Osteoblast (primary cell): ENCODE measurements at regions not wholly inside any gene's neighbourhood (a gene's known extent, or its start where the extent isn't known, plus 50 kb on each side); places are given as distances from the start of the nearest gene placed in this dataset.

Source experiments
- DNase-seq: peaks from one replicate; pipeline ENCODE4 v3.0.0; 2011; ENCODE audit warnings: low spot score, mixed read lengths; ENCODE audit not compliant: insufficient read length; ENCODE audit errors: missing footprints
- H2AFZ ChIP-seq: 2 replicates; pipeline ENCODE4 v1.6.0; 2011; ENCODE audit warnings: mild to moderate bottlenecking, low read length
- H3K27ac ChIP-seq: 2 replicates; pipeline ENCODE4 v1.5.1; 2011; ENCODE audit warnings: mild to moderate bottlenecking, low read depth, low read length, moderate library complexity
- H3K27me3 ChIP-seq: 2 replicates; pipeline ENCODE4 v1.6.0; 2012; ENCODE audit warnings: mild to moderate bottlenecking, control low read depth, inconsistent platforms, low read length, moderate library complexity; ENCODE audit not compliant: insufficient read depth
- H3K36me3 ChIP-seq: 2 replicates; pipeline ENCODE4 v1.5.1; 2011; ENCODE audit warnings: mild to moderate bottlenecking, low read length, control low read depth, moderate library complexity; ENCODE audit not compliant: insufficient read depth
- H3K4me1 ChIP-seq: 2 replicates; pipeline ENCODE4 v1.5.1; 2011; ENCODE audit warnings: mild to moderate bottlenecking, low read length, control low read depth, moderate library complexity; ENCODE audit not compliant: insufficient read depth
- H3K4me2 ChIP-seq: 2 replicates; pipeline ENCODE4 v1.6.0; 2011; ENCODE audit warnings: mild to moderate bottlenecking, low read length; ENCODE audit not compliant: insufficient read depth
- H3K4me3 ChIP-seq: fragments of 200-600 bp; sonication (generic); 3 replicates; pipeline ENCODE4 v1.5.1; 2012; ENCODE audit warnings: mild to moderate bottlenecking, low read length, inconsistent platforms; ENCODE audit not compliant: insufficient read depth
- H3K79me2 ChIP-seq: 2 replicates; pipeline ENCODE4 v1.6.0; 2012; ENCODE audit warnings: mild to moderate bottlenecking, low read length, control low read depth, inconsistent platforms; ENCODE audit not compliant: insufficient read depth
- H3K9me3 ChIP-seq: 2 replicates; pipeline ENCODE4 v1.5.1; 2011; ENCODE audit warnings: low read depth, low read length, control low read depth
- H4K20me1 ChIP-seq: 2 replicates; pipeline ENCODE4 v1.6.0; 2012; ENCODE audit warnings: mild to moderate bottlenecking, low read length, control low read depth; ENCODE audit not compliant: insufficient read depth
- TF ChIP-seq, protein P1 (sequence below): IDR thresholded peaks from 2 replicates; pipeline ENCODE4 v1.5.1; 2011; ENCODE audit warnings: mild to moderate bottlenecking, low read depth, low read length, moderate library complexity; ENCODE audit errors: extremely low read depth

DNA sequence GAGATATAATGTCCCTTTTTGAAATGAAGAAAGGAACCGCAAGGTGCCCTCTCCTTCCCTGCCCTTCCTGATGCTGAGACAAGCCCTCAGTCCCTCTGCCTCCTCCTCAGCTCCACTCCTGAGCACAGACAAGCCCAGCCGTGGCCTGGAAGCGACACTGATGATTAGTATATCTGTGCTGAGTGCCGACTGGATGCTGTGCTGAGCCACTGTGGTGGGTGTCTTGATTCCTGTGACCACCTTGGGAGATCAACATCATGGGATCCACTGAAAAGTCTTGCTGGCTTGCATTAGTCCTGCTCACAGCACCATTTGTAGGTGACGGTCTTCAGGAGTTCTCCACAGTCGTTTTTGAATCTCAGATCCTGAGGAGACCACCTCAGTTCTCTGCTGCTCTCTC, 59.5 kb upstream of the HGFAC start:
- Histone ChIP-seq H3K36me3 (no peaks in the 10 kb centered on the region), H3K4me3 (no peak overlapping the region), H4K20me1 (no peaks in the 10 kb centered on the region), H3K27me3 (no peaks in the 10 kb centered on the region), H3K79me2 (no peaks in the 10 kb centered on the region), H2AFZ (no peak overlapping the region), H3K4me2 (no peak overlapping the region), H3K4me1 (peaks cover under 1% of the 10 kb centered on the region), H3K9me3 (peaks cover 4% of the 10 kb centered on the region), H3K27ac (no peak overlapping the region)
- DNase-seq, result no peak
- TF ChIP-seq, protein P1, sequence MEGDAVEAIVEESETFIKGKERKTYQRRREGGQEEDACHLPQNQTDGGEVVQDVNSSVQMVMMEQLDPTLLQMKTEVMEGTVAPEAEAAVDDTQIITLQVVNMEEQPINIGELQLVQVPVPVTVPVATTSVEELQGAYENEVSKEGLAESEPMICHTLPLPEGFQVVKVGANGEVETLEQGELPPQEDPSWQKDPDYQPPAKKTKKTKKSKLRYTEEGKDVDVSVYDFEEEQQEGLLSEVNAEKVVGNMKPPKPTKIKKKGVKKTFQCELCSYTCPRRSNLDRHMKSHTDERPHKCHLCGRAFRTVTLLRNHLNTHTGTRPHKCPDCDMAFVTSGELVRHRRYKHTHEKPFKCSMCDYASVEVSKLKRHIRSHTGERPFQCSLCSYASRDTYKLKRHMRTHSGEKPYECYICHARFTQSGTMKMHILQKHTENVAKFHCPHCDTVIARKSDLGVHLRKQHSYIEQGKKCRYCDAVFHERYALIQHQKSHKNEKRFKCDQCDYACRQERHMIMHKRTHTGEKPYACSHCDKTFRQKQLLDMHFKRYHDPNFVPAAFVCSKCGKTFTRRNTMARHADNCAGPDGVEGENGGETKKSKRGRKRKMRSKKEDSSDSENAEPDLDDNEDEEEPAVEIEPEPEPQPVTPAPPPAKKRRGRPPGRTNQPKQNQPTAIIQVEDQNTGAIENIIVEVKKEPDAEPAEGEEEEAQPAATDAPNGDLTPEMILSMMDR, result no peak

DNA sequence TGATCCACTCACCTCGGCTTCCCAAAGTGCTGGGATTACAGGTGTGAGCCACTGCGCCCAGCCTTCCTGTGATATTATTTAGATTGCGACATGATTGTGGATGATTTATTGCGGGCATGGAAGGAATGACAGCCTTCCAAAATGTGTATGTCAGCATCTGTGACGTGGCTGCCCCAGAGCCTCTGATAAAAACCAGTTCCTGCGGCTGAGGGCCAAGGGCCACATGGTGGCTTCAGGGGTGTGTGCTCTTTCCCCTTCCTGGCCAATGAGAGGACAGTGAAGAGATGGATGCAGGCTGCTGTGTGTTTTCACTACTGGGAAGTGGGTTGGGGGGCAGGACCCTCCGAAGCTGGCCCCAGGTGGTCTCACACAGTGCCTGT, 57.4 kb upstream of the HGFAC start:
- no peak overlapping the region for H3K4me2 ChIP-seq
- H3K79me2 ChIP-seq, result no peaks in the 10 kb centered on the region
- H3K4me1 ChIP-seq, result peaks cover 21% of the 10 kb centered on the region
- TF ChIP-seq, protein P1, result no peak
- no peaks in the 10 kb centered on the region for H3K36me3 ChIP-seq
- no peak overlapping the region for H3K4me3 ChIP-seq
- no peaks in the 10 kb centered on the region for H3K27me3 ChIP-seq
- H3K9me3 ChIP-seq, result peaks cover 4% of the 10 kb centered on the region
- no peak overlapping the region for H3K27ac ChIP-seq
- peak; percentile 21 for DNase-seq
- no peaks in the 10 kb centered on the region for H4K20me1 ChIP-seq
- no peak overlapping the region for H2AFZ ChIP-seq

DNA sequence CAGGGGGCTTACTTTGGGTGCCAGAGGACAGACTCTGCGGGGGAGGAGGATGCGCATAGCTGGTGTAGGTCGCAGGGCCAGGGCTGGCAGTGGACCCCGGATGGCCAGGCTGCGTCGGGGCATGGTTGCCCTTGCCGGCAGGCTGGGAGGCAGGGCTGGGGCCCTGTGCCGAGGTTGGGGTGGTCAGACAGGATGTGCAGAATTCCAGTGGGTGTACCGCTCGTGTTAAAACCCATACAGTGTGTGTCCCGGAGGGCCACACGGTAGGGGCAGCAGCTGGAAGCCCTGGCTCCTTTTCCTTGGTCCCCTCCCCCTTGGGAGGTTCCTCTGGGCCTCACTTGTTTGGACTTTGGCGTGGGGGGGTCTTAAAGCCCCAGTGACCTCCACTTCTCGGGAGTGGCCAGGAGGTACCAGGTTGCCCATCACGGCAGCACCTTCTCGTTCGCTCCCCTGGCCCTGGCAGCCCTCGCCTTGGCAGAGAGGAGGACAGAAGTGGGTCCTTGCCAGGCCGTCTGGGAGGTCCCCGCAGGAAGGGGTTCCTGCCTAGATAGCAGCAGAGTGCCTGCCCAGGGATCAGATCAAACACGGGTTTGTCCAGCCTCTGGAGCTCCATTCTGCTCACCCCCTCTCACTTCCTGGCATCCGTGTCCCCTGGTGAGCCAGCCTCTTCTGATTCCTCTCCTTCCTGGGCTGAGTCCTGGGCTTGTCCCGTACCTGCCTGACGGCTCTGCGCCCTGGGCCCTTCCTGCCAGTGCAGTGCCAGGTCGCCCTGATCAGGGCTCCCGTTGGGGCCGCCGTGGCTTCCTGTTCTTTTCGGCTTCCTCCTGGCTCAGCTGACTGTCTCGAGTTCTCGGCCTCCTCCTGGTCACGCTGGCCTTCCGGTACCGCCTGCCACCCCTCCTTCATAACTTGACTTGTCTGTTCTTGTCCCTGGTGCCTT, 56.7 kb upstream of the HGFAC start:
- peaks cover 3% of the 10 kb centered on the region for H3K79me2 ChIP-seq
- peaks cover 1% of the 10 kb centered on the region for H3K9me3 ChIP-seq
- H3K27ac ChIP-seq, result no peak overlapping the region
- H3K36me3 ChIP-seq, result no peaks in the 10 kb centered on the region
- no peak overlapping the region for H2AFZ ChIP-seq
- H3K4me2 ChIP-seq, result no peak overlapping the region
- TF ChIP-seq, protein P1, result no peak
- H3K27me3 ChIP-seq, result no peaks in the 10 kb centered on the region
- H3K4me3 ChIP-seq, result no peak overlapping the region
- H4K20me1 ChIP-seq, result no peaks in the 10 kb centered on the region
- peaks cover 24% of the 10 kb centered on the region for H3K4me1 ChIP-seq
- peak; percentile 47 for DNase-seq

DNA sequence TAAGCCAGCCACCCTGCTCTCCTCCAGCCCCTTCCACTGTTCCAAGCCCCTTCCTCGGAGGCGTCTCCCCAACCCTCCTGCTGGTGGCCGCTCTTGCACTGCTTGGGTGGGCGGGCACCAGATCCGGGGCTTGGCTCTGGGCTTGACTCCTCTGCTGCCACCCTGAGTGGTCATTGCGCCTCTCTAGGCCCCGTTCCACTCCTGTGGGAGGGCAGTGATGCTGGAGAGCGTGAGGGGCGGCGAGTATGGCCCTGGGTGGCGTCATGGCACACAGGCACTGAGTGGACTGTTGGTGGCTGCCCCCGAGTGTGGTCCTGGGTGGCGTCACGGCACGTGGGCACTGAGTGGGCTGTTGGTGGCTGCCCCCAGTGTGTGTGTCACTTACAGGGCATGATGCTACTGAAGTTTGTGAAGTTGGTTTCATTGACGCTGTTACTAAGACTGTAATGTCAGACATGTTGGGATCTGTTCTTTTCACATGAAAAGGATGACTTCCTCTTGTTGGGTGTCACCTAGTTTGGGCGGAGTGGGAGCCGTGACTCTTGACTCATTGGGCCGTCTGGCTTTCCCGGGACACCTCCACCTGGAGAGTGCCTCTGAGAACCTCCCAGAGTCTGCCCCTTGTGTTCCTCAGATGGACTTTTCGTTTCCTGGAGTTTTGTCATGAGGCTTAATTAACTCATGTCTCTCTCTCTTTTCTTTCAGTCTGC, 55.9 kb upstream of the HGFAC start:
- H3K27me3 ChIP-seq, result no peaks in the 10 kb centered on the region
- peaks cover 24% of the 10 kb centered on the region for H3K4me1 ChIP-seq
- H3K27ac ChIP-seq, result no peak overlapping the region
- no peaks in the 10 kb centered on the region for H3K36me3 ChIP-seq
- H3K79me2 ChIP-seq, result peaks cover 3% of the 10 kb centered on the region
- H3K9me3 ChIP-seq, result no peaks in the 10 kb centered on the region
- H3K4me2 ChIP-seq, result no peak overlapping the region
- H4K20me1 ChIP-seq, result no peaks in the 10 kb centered on the region
- no peak overlapping the region for H3K4me3 ChIP-seq
- DNase-seq, result peak; percentile 62
- H2AFZ ChIP-seq, result no peak overlapping the region
- TF ChIP-seq, protein P1, result no peak
